ENCODE measurements at regions not wholly inside any gene's neighbourhood (a gene's known extent, or its start where the extent isn't known, plus 50 kb on each side); places are given as distances from the start of the nearest gene placed in this dataset.
A peak's percentile ranks its signal among the peaks of the same experiment; 100 is the strongest.

DNA sequence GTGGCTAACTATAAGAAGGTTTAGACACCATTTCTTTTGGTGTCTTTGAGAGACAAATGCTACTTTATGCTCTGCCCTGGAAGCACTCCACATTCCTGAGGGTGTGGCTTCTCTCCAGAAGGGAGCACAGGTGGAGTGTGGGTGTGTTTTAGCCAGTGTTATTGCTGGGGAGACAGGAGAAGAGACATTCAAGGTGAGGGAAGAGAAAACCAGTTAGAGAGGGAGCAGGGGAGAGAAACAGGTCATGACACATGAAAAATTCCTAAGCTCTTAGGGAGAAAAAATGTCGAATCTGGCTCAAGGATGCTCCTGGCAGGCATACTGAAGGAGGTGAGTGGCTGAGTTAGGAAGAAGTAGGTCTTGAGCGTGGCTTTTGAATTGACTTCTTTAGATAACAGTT, 292.8 kb downstream of the CLIC5 start:
- no peak overlapping the region for H3K9ac ChIP-seq (ENCODE audit: control insufficient read depth, extremely low read depth, insufficient read depth, low read length)
- DNase-seq (ENCODE audit: low read depth, low spot score) = peak; percentile 55

DNA sequence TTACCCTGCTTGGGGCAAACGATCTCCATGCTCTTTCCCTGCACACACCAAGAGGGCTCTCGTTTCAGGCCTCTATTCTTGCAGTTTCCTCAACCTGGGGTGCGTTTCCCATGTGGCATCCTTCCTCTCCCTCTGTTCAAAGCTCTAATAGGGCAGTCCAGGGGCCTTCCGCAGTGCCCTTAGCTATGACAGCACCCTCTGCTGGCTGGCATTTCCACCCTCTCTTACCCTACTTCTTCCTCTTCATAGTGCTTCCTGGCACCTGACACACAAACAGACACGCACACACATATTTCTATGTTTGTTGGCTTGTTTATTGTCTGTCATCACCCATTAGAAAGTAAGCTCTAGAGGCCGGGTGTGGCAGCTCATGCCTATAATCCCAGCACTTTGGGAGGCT, 294.0 kb downstream of the CLIC5 start:
- no peak for TF ChIP-seq EZH2 (IDR thresholded peaks at IDR 0.05; ENCODE audit: low read length)
- TF ChIP-seq, protein P1, sequence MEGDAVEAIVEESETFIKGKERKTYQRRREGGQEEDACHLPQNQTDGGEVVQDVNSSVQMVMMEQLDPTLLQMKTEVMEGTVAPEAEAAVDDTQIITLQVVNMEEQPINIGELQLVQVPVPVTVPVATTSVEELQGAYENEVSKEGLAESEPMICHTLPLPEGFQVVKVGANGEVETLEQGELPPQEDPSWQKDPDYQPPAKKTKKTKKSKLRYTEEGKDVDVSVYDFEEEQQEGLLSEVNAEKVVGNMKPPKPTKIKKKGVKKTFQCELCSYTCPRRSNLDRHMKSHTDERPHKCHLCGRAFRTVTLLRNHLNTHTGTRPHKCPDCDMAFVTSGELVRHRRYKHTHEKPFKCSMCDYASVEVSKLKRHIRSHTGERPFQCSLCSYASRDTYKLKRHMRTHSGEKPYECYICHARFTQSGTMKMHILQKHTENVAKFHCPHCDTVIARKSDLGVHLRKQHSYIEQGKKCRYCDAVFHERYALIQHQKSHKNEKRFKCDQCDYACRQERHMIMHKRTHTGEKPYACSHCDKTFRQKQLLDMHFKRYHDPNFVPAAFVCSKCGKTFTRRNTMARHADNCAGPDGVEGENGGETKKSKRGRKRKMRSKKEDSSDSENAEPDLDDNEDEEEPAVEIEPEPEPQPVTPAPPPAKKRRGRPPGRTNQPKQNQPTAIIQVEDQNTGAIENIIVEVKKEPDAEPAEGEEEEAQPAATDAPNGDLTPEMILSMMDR (optimal IDR thresholded peaks at IDR 0.05 in 1 of 3, IDR thresholded peaks at IDR 0.05 in 1 of 3, conservative IDR thresholded peaks at IDR 0.05 in 1 of 3; ENCODE audit: extremely low read depth in 1 of 3, insufficient read depth in 2 of 3, low read length in 3 of 3) = peak in 2 of 3 experiments; percentile 34 to 39

More for the DNA sequence above, 292.8 kb downstream of the CLIC5 start:
- H3K4me3 ChIP-seq (ENCODE audit: control insufficient read depth in 2 of 3, extremely low read depth in 1 of 3, insufficient read depth in 2 of 3, low read depth in 1 of 3, low read length in 3 of 3) = no peak overlapping the region
- H3K79me2 ChIP-seq (ENCODE audit: control insufficient read depth, insufficient read depth, low read length) = no peaks in the 10 kb centered on the region
- no peak overlapping the region for H3K27ac ChIP-seq (ENCODE audit: control insufficient read depth, insufficient read depth, low read length)
- H4K20me1 ChIP-seq (ENCODE audit: control insufficient read depth, extremely low read depth, insufficient read depth, low read length) = no peaks in the 10 kb centered on the region
- H3K27me3 ChIP-seq (ENCODE audit: control insufficient read depth, extremely low read depth, insufficient read depth, low read length) = no peaks in the 10 kb centered on the region
- peak; percentile 89 for FAIRE-seq
- peaks cover 11% of the 10 kb centered on the region for H3K4me1 ChIP-seq (ENCODE audit: control insufficient read depth, extremely low read depth, insufficient read depth, low read length)
- no peak overlapping the region for H2AFZ ChIP-seq (ENCODE audit: control insufficient read depth, low read length)
- H3K9me3 ChIP-seq (ENCODE audit: control insufficient read depth, low read depth, low read length) = no peaks in the 10 kb centered on the region
- dilution Hi-C loops (cut with MboI; ENCODE audit: extremely low pct_ligation_motif_present, low sequenced_read_pairs) = loop anchor here (25.0 kb wide), 1 partner anchor 336 kb away; the partner anchor contains the start of gene SUPT3H
- TF ChIP-seq, protein P1 (optimal IDR thresholded peaks at IDR 0.05 in 1 of 3, IDR thresholded peaks at IDR 0.05 in 1 of 3, conservative IDR thresholded peaks at IDR 0.05 in 1 of 3; ENCODE audit: extremely low read depth in 1 of 3, insufficient read depth in 2 of 3, low read length in 3 of 3) = no peak
- no peak for TF ChIP-seq EZH2 (IDR thresholded peaks at IDR 0.05; ENCODE audit: low read length)
- no peak overlapping the region for H3K4me2 ChIP-seq (ENCODE audit: control insufficient read depth, extremely low read depth, insufficient read depth, low read depth, low read length)
- H3K9me1 ChIP-seq (ENCODE audit: control insufficient read depth, extremely low read depth, insufficient read depth, low read length) = no peaks in the 10 kb centered on the region
- no peaks in the 10 kb centered on the region for H3K36me3 ChIP-seq (ENCODE audit: control insufficient read depth in 2 of 2, extremely low read depth in 1 of 2, insufficient read depth in 2 of 2, low read length in 2 of 2)

More for the DNA sequence above, 294.0 kb downstream of the CLIC5 start:
- Histone ChIP-seq H3K79me2 (ENCODE audit: control insufficient read depth, insufficient read depth, low read length) (no peaks in the 10 kb centered on the region), H3K4me2 (ENCODE audit: control insufficient read depth, extremely low read depth, insufficient read depth, low read depth, low read length) (no peak overlapping the region), H3K4me1 (ENCODE audit: control insufficient read depth, extremely low read depth, insufficient read depth, low read length) (peaks cover 11% of the 10 kb centered on the region), H3K36me3 (ENCODE audit: control insufficient read depth in 2 of 2, extremely low read depth in 1 of 2, insufficient read depth in 2 of 2, low read length in 2 of 2) (no peaks in the 10 kb centered on the region), H3K9me3 (ENCODE audit: control insufficient read depth, low read depth, low read length) (no peaks in the 10 kb centered on the region), H3K27me3 (ENCODE audit: control insufficient read depth, extremely low read depth, insufficient read depth, low read length) (no peaks in the 10 kb centered on the region), H3K4me3 (ENCODE audit: control insufficient read depth in 2 of 3, extremely low read depth in 1 of 3, insufficient read depth in 2 of 3, low read depth in 1 of 3, low read length in 3 of 3) (no peak overlapping the region), H2AFZ (ENCODE audit: control insufficient read depth, low read length) (no peak overlapping the region), H3K27ac (ENCODE audit: control insufficient read depth, insufficient read depth, low read length) (no peak overlapping the region), H3K9ac (ENCODE audit: control insufficient read depth, extremely low read depth, insufficient read depth, low read length) (no peak overlapping the region), H3K9me1 (ENCODE audit: control insufficient read depth, extremely low read depth, insufficient read depth, low read length) (no peaks in the 10 kb centered on the region), H4K20me1 (ENCODE audit: control insufficient read depth, extremely low read depth, insufficient read depth, low read length) (no peaks in the 10 kb centered on the region)
- no peak for DNase-seq (ENCODE audit: low read depth, low spot score)
- no peak for FAIRE-seq
- dilution Hi-C loops (cut with MboI; ENCODE audit: extremely low pct_ligation_motif_present, low sequenced_read_pairs) = loop anchor here (25.0 kb wide), 1 partner anchor 334 kb away; the partner anchor contains the start of gene SUPT3H
